Progenitor cell of endocrine pancreas (in vitro differentiated cells): ENCODE measurements at regions not wholly inside any gene's neighbourhood (a gene's known extent, or its start where the extent isn't known, plus 50 kb on each side); places are given as distances from the start of the nearest gene placed in this dataset.

Experiments
- DNase-seq: peaks from one replicate; pipeline ENCODE4 v3.0.0; 2021; ENCODE audit warnings: low spot score; ENCODE audit not compliant: unreplicated experiment
- H3K27ac Mint-ChIP-seq: 2 replicates; pipeline ENCODE4 v1.8.0; 2021; ENCODE audit warnings: mild to moderate bottlenecking, moderate library complexity, mixed read lengths
- H3K27me3 Mint-ChIP-seq: 2 replicates; pipeline ENCODE4 v1.8.0; 2021; ENCODE audit warnings: mixed read lengths
- H3K36me3 Mint-ChIP-seq: 2 replicates; pipeline ENCODE4 v1.8.0; 2022; ENCODE audit warnings: mixed read lengths; ENCODE audit not compliant: insufficient read depth
- H3K4me1 Mint-ChIP-seq: 2 replicates; pipeline ENCODE4 v1.8.0; 2021; ENCODE audit warnings: low read depth, mixed read lengths
- H3K4me3 Mint-ChIP-seq: 2 replicates; pipeline ENCODE4 v1.8.0; 2021; ENCODE audit warnings: low read depth, mild to moderate bottlenecking, moderate library complexity, mixed read lengths
- H3K9me3 Mint-ChIP-seq: 2 replicates; pipeline ENCODE4 v1.8.0; 2021; ENCODE audit warnings: low read depth, mixed read lengths
- CTCF ChIP-seq: fragments of 200-600 bp; sonication (generic); IDR thresholded peaks from one replicate; pipeline ENCODE4 v1.5.0; 2021; ENCODE audit warnings: antibody characterized with exemption, mild to moderate bottlenecking; ENCODE audit not compliant: unreplicated experiment

- H3K36me3 Mint-ChIP-seq = no peaks in the 10 kb centered on the region
- H3K27ac Mint-ChIP-seq = no peak overlapping the region
- TF ChIP-seq CTCF = no peak
- DNase-seq = no peak
- H3K27me3 Mint-ChIP-seq = peaks cover 3% of the 10 kb centered on the region
- peaks cover 13% of the 10 kb centered on the region for H3K4me1 Mint-ChIP-seq
- H3K4me3 Mint-ChIP-seq = no peak overlapping the region
- no peaks in the 10 kb centered on the region for H3K9me3 Mint-ChIP-seq
Measured at GRCh38 chr15:91496754-91497691, 356.5 kb upstream of the SLCO3A1 start.

- H3K27me3 Mint-ChIP-seq = peaks cover 3% of the 10 kb centered on the region
- DNase-seq = no peak
- no peaks in the 10 kb centered on the region for H3K9me3 Mint-ChIP-seq
- TF ChIP-seq CTCF = no peak
- H3K4me1 Mint-ChIP-seq = peaks cover 13% of the 10 kb centered on the region
- H3K4me3 Mint-ChIP-seq = no peak overlapping the region
- H3K36me3 Mint-ChIP-seq = no peaks in the 10 kb centered on the region
- no peak overlapping the region for H3K27ac Mint-ChIP-seq
Measured at GRCh38 chr15:91498046-91498748, 355.3 kb upstream of the SLCO3A1 start.

GRCh38 chr15:91498749-91499062 is 354.8 kb upstream of the SLCO3A1 start:
- no peak for TF ChIP-seq CTCF
- Mint-ChIP-seq H3K9me3 (no peaks in the 10 kb centered on the region), H3K4me3 (no peak overlapping the region), H3K27me3 (peaks cover 3% of the 10 kb centered on the region), H3K36me3 (no peaks in the 10 kb centered on the region), H3K4me1 (peaks cover 13% of the 10 kb centered on the region), H3K27ac (no peak overlapping the region)
- DNase-seq = no peak

- no peaks in the 10 kb centered on the region for H3K36me3 Mint-ChIP-seq
- H3K27ac Mint-ChIP-seq = no peak overlapping the region
- no peak for TF ChIP-seq CTCF
- H3K4me1 Mint-ChIP-seq = peaks cover 13% of the 10 kb centered on the region
- H3K9me3 Mint-ChIP-seq = no peaks in the 10 kb centered on the region
- peaks cover 3% of the 10 kb centered on the region for H3K27me3 Mint-ChIP-seq
- DNase-seq = no peak
- H3K4me3 Mint-ChIP-seq = no peak overlapping the region
Measured at GRCh38 chr15:91499774-91500383, 353.6 kb upstream of the SLCO3A1 start.

GRCh38 chr15:91508633-91509032 is 344.9 kb upstream of the SLCO3A1 start:
- DNase-seq = no peak
- H3K36me3 Mint-ChIP-seq = no peaks in the 10 kb centered on the region
- no peaks in the 10 kb centered on the region for H3K9me3 Mint-ChIP-seq
- no peak overlapping the region for H3K4me3 Mint-ChIP-seq
- peaks cover 4% of the 10 kb centered on the region for H3K4me1 Mint-ChIP-seq
- no peak overlapping the region for H3K27ac Mint-ChIP-seq
- TF ChIP-seq CTCF = no peak
- peaks cover 3% of the 10 kb centered on the region for H3K27me3 Mint-ChIP-seq
